ENCODE measurements at regions not wholly inside any gene's neighbourhood (a gene's known extent, or its start where the extent isn't known, plus 50 kb on each side); places are given as distances from the start of the nearest gene placed in this dataset.

DNA sequence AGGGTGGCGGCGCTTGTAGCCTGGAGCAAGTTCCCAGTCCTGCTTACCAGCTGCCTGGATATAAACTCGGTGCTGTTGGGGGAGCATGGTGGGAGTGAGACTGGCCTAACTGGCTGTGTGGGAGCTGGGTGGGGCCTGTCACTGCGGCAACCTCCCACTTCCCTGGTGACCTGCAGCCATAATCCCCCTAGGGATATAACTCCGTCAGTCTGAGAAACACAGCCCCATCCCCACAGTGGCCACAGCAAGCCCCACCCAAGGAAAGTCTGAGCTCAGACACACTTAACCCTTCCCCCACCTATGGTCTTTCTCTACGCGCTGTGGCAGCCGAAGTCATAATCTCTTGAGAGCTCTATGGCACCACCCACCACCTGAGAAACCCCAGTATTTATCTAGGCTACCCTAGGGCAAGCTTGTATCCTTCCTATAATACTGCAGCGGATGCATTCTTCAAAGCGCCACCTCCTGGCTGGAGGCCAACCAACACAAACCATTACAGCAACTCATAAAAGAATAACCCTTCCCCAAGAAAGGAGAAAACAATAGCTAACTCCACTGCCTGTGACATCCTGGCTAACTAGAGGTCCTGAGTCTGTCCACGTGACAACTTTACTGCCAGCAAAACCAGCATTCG, 57.4 kb downstream of the ZNF648 start:
- peak; percentile 5 for DNase-seq (ENCODE audit: low read depth)
- TF ChIP-seq MYC (IDR thresholded peaks at IDR 0.05; ENCODE audit: low read depth, low read length) (no peak), POLR2A (IDR thresholded peaks at IDR 0.05; ENCODE audit: extremely low read depth, insufficient read length) (no peak)
- TF ChIP-seq, protein P1, sequence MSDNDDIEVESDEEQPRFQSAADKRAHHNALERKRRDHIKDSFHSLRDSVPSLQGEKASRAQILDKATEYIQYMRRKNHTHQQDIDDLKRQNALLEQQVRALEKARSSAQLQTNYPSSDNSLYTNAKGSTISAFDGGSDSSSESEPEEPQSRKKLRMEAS (IDR thresholded peaks at IDR 0.05; ENCODE audit: low read depth, low read length) = no peak
- TF ChIP-seq, protein P2, sequence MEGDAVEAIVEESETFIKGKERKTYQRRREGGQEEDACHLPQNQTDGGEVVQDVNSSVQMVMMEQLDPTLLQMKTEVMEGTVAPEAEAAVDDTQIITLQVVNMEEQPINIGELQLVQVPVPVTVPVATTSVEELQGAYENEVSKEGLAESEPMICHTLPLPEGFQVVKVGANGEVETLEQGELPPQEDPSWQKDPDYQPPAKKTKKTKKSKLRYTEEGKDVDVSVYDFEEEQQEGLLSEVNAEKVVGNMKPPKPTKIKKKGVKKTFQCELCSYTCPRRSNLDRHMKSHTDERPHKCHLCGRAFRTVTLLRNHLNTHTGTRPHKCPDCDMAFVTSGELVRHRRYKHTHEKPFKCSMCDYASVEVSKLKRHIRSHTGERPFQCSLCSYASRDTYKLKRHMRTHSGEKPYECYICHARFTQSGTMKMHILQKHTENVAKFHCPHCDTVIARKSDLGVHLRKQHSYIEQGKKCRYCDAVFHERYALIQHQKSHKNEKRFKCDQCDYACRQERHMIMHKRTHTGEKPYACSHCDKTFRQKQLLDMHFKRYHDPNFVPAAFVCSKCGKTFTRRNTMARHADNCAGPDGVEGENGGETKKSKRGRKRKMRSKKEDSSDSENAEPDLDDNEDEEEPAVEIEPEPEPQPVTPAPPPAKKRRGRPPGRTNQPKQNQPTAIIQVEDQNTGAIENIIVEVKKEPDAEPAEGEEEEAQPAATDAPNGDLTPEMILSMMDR (IDR thresholded peaks at IDR 0.05; ENCODE audit: low read depth, low read length) = peak; percentile 20
- no peak overlapping the region for H3K4me3 ChIP-seq (ENCODE audit: low read depth, low read length)

DNA sequence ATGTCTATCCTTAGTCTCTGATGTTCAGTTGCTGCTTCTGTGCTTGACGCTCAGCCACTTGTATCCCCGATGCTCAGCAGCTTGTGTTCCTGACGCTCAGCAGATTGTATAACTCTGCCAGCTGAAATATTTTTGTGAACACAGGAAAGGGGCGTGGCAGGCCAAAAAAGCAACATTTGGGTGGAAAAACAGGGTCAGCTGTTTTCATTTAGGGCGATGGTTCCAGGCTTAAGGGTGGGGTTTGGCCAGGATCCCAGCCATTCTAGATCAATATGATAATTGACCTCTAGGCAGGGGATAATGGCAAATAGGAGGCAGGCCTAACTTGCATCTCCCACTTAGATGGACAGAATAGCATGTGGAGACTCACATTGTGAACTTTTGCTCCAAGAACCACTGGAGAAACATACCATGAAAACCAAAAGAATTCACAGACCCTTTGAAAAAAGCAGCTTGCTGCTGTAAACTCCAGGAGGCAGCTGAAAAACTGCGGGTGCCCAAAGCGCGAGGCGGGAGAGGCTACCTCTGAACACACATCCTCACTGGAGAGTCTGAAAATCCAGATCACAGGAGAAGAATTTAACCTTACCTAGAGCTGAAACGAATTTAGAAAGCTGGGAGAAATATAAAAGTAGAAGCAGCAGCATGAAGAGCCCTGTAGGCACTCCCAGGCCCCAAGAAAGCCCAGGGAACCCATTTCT, 58.3 kb downstream of the ZNF648 start:
- TF ChIP-seq, protein P2 (IDR thresholded peaks at IDR 0.05; ENCODE audit: low read depth, low read length) = no peak
- TF ChIP-seq POLR2A (IDR thresholded peaks at IDR 0.05; ENCODE audit: extremely low read depth, insufficient read length) (no peak), MYC (IDR thresholded peaks at IDR 0.05; ENCODE audit: low read depth, low read length) (no peak)
- TF ChIP-seq, protein P1 (IDR thresholded peaks at IDR 0.05; ENCODE audit: low read depth, low read length) = no peak
- no peak for DNase-seq (ENCODE audit: low read depth)
- no peak overlapping the region for H3K4me3 ChIP-seq (ENCODE audit: low read depth, low read length)

DNA sequence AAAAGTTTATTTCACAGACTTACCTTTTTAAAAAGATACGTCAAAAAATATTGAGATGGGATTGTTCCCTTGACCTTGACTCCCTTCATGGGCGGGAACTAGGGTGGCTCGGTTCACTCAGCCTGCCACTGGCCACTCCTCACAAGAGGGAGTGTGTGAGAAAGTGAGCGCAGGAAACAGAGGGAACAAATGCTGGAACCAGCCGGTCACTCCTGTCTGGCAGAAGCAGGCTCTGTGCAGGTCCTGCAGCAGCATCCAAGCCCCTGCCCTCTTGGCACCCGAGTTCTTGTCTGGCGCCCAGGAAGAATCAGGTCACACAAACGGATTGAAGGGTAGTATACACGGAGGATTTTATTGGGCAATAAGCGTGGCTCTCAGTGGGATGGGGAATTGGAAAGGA, 58.9 kb downstream of the ZNF648 start:
- no peak for DNase-seq (ENCODE audit: low read depth)
- H3K4me3 ChIP-seq (ENCODE audit: low read depth, low read length) = no peak overlapping the region
- no peak for TF ChIP-seq POLR2A (IDR thresholded peaks at IDR 0.05; ENCODE audit: extremely low read depth, insufficient read length)
- TF ChIP-seq, protein P1 (IDR thresholded peaks at IDR 0.05; ENCODE audit: low read depth, low read length) = no peak
- TF ChIP-seq, protein P2 (IDR thresholded peaks at IDR 0.05; ENCODE audit: low read depth, low read length) = no peak
- no peak for TF ChIP-seq MYC (IDR thresholded peaks at IDR 0.05; ENCODE audit: low read depth, low read length)

DNA sequence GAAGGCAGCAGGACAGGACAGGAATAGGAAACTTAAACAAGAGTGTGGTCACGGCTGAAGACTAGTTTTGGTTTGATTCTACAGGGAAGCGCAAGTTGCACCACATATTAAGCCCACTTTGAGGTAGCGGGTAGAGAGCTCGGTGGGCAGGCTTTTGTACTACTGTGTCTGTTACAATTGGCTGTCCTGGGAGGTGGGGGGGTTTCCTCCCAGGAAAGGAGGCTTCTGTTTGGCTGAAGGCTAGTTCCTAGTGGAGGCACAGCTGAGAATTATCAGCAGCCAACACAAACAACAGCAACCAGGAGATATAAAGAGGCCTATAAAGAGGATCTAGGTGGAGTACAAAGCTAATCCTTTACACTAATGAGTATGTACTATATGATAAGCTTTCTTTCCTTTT, 62.7 kb downstream of the ZNF648 start:
- H3K4me3 ChIP-seq (ENCODE audit: low read depth, low read length) = no peak overlapping the region
- TF ChIP-seq POLR2A (IDR thresholded peaks at IDR 0.05; ENCODE audit: extremely low read depth, insufficient read length) (no peak), MYC (IDR thresholded peaks at IDR 0.05; ENCODE audit: low read depth, low read length) (no peak)
- TF ChIP-seq, protein P2 (IDR thresholded peaks at IDR 0.05; ENCODE audit: low read depth, low read length) = no peak
- TF ChIP-seq, protein P1 (IDR thresholded peaks at IDR 0.05; ENCODE audit: low read depth, low read length) = no peak
- DNase-seq (ENCODE audit: low read depth) = no peak

DNA sequence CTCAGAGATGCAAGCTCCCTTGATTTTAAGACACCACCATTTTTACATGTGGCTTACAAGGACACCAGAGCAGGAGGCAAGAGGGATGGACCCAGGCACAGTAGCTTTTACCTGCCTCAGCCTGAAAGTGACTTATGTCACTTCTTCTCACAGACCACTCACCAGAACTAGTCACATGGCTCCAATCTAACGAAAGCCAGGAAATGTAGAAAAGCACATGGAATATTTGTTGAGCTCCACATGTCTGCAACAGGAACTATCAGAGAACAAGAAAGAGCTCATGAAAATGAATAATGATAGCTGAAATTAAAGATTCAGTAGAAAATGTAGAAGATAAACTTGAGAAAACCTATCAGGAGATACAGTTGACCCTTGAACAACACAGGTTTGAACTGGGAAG, 69.4 kb downstream of the ZNF648 start:
- H3K4me3 ChIP-seq (ENCODE audit: low read depth, low read length) = no peak overlapping the region
- no peak for TF ChIP-seq MYC (IDR thresholded peaks at IDR 0.05; ENCODE audit: low read depth, low read length)
- TF ChIP-seq, protein P1 (IDR thresholded peaks at IDR 0.05; ENCODE audit: low read depth, low read length) = peak; percentile 53; the same call in 1 of the 2 replicates
- no peak for DNase-seq (ENCODE audit: low read depth)

DNA sequence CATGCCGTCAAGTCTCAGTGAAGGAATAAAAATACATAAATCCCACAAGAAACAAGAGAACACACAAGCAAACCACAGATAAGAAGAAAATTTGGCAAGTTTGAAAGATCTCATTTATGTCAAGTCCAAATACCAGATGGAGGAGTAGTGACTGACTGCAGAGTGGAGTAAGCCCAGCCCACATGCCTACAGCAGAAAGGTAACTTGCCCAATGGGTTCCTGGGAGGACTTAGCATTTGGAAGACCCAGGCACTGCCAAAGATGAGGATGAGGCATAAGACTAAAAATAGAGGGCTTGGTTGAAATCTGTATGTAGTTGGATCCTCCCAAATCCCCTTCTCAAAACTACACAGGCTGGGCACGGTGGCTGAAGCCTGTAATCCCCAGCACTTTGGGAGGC, 70.8 kb downstream of the ZNF648 start:
- no peak for DNase-seq (ENCODE audit: low read depth)
- H3K4me3 ChIP-seq (ENCODE audit: low read depth, low read length) = no peak overlapping the region
- TF ChIP-seq, protein P1 (IDR thresholded peaks at IDR 0.05; ENCODE audit: low read depth, low read length) = no peak
- TF ChIP-seq POLR2A (IDR thresholded peaks at IDR 0.05; ENCODE audit: extremely low read depth, insufficient read length) (no peak), MYC (IDR thresholded peaks at IDR 0.05; ENCODE audit: low read depth, low read length) (no peak)
- TF ChIP-seq, protein P2 (IDR thresholded peaks at IDR 0.05; ENCODE audit: low read depth, low read length) = no peak

All from NB4 (cell line).